KOPT-K1 (cell line): ENCODE measurements at regions not wholly inside any gene's neighbourhood (a gene's known extent, or its start where the extent isn't known, plus 50 kb on each side); places are given as distances from the start of the nearest gene placed in this dataset.

Experiments
- H3K27ac ChIP-seq: fragments of 200-600 bp; sonication (generic); 2 replicates; pipeline ENCODE4 v1.5.1; 2016; ENCODE audit warnings: antibody characterized with exemption, mild to moderate bottlenecking, low read depth, low read length; ENCODE audit not compliant: poor library complexity, severe bottlenecking
- H3K36me3 ChIP-seq: fragments of 200-600 bp; sonication (generic); 2 replicates; pipeline ENCODE4 v1.5.1; 2017; ENCODE audit warnings: antibody characterized with exemption, mild to moderate bottlenecking, low read length, moderate library complexity; ENCODE audit not compliant: insufficient read depth
- H3K9me3 ChIP-seq: fragments of 200-600 bp; sonication (generic); 2 replicates; pipeline ENCODE4 v1.5.1; 2017; ENCODE audit warnings: antibody characterized with exemption, low read length, mild to moderate bottlenecking; ENCODE audit not compliant: insufficient read depth, poor library complexity, severe bottlenecking

DNA sequence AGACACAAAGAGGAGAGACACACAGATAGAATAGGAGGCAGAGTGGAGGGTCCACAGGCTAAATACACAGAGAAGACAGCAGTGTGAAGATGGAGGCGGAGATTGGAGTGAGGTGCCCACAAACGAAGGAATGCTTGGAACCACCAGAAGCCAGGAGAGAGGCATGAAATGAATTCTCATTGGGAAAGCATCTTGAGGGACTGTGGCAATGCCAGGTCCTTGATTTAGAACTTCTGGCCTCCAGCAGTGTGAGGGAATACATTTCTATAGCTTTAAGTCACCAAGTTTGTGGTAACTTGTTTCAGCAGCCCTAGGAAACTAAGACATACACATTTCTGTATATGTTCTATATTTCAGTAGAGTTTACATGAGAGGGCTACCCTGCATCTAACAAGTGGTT lies 396.6 kb upstream of the ZNF608 start:
- Histone ChIP-seq H3K27ac (no peak overlapping the region), H3K9me3 (no peaks in the 10 kb centered on the region)

GRCh38 chr5:125148076-125148475 lies 401.6 kb upstream of the ZNF608 start:
- Histone ChIP-seq H3K9me3 (no peaks in the 10 kb centered on the region), H3K27ac (no peak overlapping the region), H3K36me3 (no peaks in the 10 kb centered on the region)

More for the DNA sequence above, 396.6 kb upstream of the ZNF608 start:
- H3K36me3 ChIP-seq: no peaks in the 10 kb centered on the region

GRCh38 chr5:125148706-125149105 lies 402.3 kb upstream of the ZNF608 start:
- H3K9me3 ChIP-seq: no peaks in the 10 kb centered on the region
- H3K36me3 ChIP-seq: no peaks in the 10 kb centered on the region
- no peak overlapping the region for H3K27ac ChIP-seq

DNA sequence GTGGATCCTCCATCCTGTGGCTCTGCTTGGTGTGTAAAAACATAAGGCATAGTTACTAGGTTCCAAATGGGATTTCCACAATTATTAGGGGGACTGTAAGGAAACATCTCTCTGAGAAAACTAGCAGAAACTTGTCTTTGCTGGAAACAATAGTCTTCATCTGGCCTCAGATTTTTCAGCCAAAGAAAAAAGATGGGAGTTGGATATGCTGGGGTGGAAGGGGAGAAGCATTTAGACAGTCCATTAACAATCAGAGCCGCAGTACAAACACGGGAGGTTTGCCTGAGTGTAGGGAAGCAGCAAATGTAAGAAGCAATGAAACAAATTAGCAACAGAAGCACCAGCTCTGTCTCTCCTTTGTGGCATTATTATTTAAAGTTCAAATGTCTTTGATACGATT lies 402.7 kb upstream of the ZNF608 start:
- Histone ChIP-seq H3K9me3 (no peaks in the 10 kb centered on the region), H3K36me3 (no peaks in the 10 kb centered on the region), H3K27ac (no peak overlapping the region)

GRCh38 chr5:125149527-125149926 lies 403.1 kb upstream of the ZNF608 start:
- H3K9me3 ChIP-seq: no peaks in the 10 kb centered on the region
- H3K27ac ChIP-seq: no peak overlapping the region
- H3K36me3 ChIP-seq: no peaks in the 10 kb centered on the region

- H3K36me3 ChIP-seq: no peaks in the 10 kb centered on the region
- no peak overlapping the region for H3K27ac ChIP-seq
- H3K9me3 ChIP-seq: no peaks in the 10 kb centered on the region
Measured at GRCh38 chr5:125150041-125150669, 403.7 kb upstream of the ZNF608 start.

GRCh38 chr5:125151150-125151900 lies 404.9 kb upstream of the ZNF608 start:
- Histone ChIP-seq H3K27ac (no peak overlapping the region), H3K36me3 (no peaks in the 10 kb centered on the region), H3K9me3 (no peaks in the 10 kb centered on the region)

DNA sequence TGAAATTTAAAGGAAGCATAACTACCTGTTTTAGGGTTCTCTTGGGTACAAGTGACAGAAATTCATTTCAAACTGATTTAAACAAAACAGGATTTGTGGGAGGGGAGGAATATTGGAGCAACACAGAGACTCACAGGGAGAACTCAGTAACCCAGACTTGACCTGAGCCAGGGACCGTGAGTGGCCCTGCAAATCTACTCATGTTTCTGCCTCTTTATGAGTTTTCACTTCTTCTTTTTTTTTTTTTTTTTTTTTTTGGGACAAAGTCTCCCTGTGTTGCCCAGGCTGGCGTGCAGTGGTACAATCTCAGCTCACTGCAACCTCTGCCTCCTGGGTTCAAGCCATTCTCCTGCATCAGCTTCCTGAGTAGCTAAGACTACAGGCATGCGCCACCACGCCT lies 405.6 kb upstream of the ZNF608 start:
- Histone ChIP-seq H3K27ac (no peak overlapping the region), H3K9me3 (no peaks in the 10 kb centered on the region), H3K36me3 (no peaks in the 10 kb centered on the region)

GRCh38 chr5:125152461-125153189 lies 406.2 kb upstream of the ZNF608 start:
- no peak overlapping the region for H3K27ac ChIP-seq
- no peaks in the 10 kb centered on the region for H3K9me3 ChIP-seq
- H3K36me3 ChIP-seq: no peaks in the 10 kb centered on the region

- Histone ChIP-seq H3K36me3 (no peaks in the 10 kb centered on the region), H3K27ac (no peak overlapping the region), H3K9me3 (no peaks in the 10 kb centered on the region)
Measured at GRCh38 chr5:125153231-125153630, 406.8 kb upstream of the ZNF608 start.

- no peaks in the 10 kb centered on the region for H3K9me3 ChIP-seq
- H3K27ac ChIP-seq: no peak overlapping the region
- H3K36me3 ChIP-seq: no peaks in the 10 kb centered on the region
Measured at GRCh38 chr5:125154301-125155110, 408.1 kb upstream of the ZNF608 start.

GRCh38 chr5:125160787-125161502 lies 414.5 kb upstream of the ZNF608 start:
- Histone ChIP-seq H3K27ac (no peak overlapping the region), H3K9me3 (no peaks in the 10 kb centered on the region), H3K36me3 (no peaks in the 10 kb centered on the region)

GRCh38 chr5:125162714-125163113 lies 416.3 kb upstream of the ZNF608 start:
- no peaks in the 10 kb centered on the region for H3K9me3 ChIP-seq
- H3K27ac ChIP-seq: no peak overlapping the region
- no peaks in the 10 kb centered on the region for H3K36me3 ChIP-seq

GRCh38 chr5:125169396-125169795 lies 423.0 kb upstream of the ZNF608 start:
- no peak overlapping the region for H3K27ac ChIP-seq
- no peaks in the 10 kb centered on the region for H3K36me3 ChIP-seq
- no peaks in the 10 kb centered on the region for H3K9me3 ChIP-seq
